KMS-11 (cell line): ENCODE measurements at regions not wholly inside any gene's neighbourhood (a gene's known extent, or its start where the extent isn't known, plus 50 kb on each side); places are given as distances from the start of the nearest gene placed in this dataset.

Experiments
- H2AFZ ChIP-seq: fragments of 200-600 bp; sonication (generic); 2 replicates; pipeline ENCODE4 v1.6.1; 2016; ENCODE audit warnings: antibody characterized with exemption, mixed run types, low read depth
- H3K27ac ChIP-seq: fragments of 200-600 bp; sonication (generic); 2 replicates; pipeline ENCODE4 v1.6.1; 2016; ENCODE audit warnings: mild to moderate bottlenecking, mixed run types
- H3K27me3 ChIP-seq: fragments of 200-600 bp; sonication (generic); 2 replicates; pipeline ENCODE4 v1.6.1; 2017; ENCODE audit warnings: mild to moderate bottlenecking, low read depth, mixed run types, moderate library complexity; ENCODE audit not compliant: insufficient read depth
- H3K36me3 ChIP-seq: fragments of 200-600 bp; sonication (generic); 2 replicates; pipeline ENCODE4 v1.6.1; 2017; ENCODE audit warnings: mild to moderate bottlenecking, mixed run types; ENCODE audit not compliant: insufficient read depth
- H3K4me1 ChIP-seq: fragments of 200-600 bp; sonication (generic); 2 replicates; pipeline ENCODE4 v1.6.1; 2016; ENCODE audit warnings: mild to moderate bottlenecking, low read depth, mixed run types; ENCODE audit not compliant: poor library complexity, severe bottlenecking
- H3K4me2 ChIP-seq: fragments of 200-600 bp; sonication (generic); 2 replicates; pipeline ENCODE4 v1.7.0; 2016; ENCODE audit warnings: mild to moderate bottlenecking, mixed run types
- H3K4me3 ChIP-seq: fragments of 200-600 bp; sonication (generic); IDR thresholded peaks from 2 replicates; pipeline ENCODE4 v1.6.1; 2017; ENCODE audit warnings: low read depth, low read length, mixed read lengths; ENCODE audit not compliant: insufficient read depth
- H3K79me2 ChIP-seq: fragments of 200-600 bp; sonication (generic); 2 replicates; pipeline ENCODE4 v1.6.1; 2016; ENCODE audit warnings: low read depth, mixed run types; ENCODE audit not compliant: insufficient read depth
- H3K9ac ChIP-seq: fragments of 200-600 bp; sonication (generic); 2 replicates; pipeline ENCODE4 v1.6.1; 2016; ENCODE audit warnings: mild to moderate bottlenecking, mixed run types
- H4K20me1 ChIP-seq: fragments of 200-600 bp; sonication (generic); 2 replicates; pipeline ENCODE4 v1.6.1; 2016; ENCODE audit warnings: mild to moderate bottlenecking, mixed run types; ENCODE audit not compliant: insufficient read depth
- CTCF ChIP-seq: fragments of 200-600 bp; sonication (generic); conservative IDR thresholded peaks from 2 replicates; pipeline ENCODE4 v1.6.1; 2017; ENCODE audit warnings: low read depth, mild to moderate bottlenecking, antibody characterized with exemption, low read length, moderate library complexity, mixed read lengths

- Histone ChIP-seq H3K79me2 (no peaks in the 10 kb centered on the region), H3K4me3 (no peak overlapping the region), H2AFZ (no peak overlapping the region), H3K9ac (no peak overlapping the region), H3K4me2 (peak overlapping the region; percentile 42; the same call in 1 of the 2 replicates), H3K27me3 (no peaks in the 10 kb centered on the region), H3K36me3 (no peaks in the 10 kb centered on the region), H3K27ac (no peak overlapping the region), H3K4me1 (peaks cover 12% of the 10 kb centered on the region), H4K20me1 (no peaks in the 10 kb centered on the region)
- TF ChIP-seq CTCF: no peak
Observed at GRCh38 chr13:65605396-65605795, 1624.7 kb downstream of the PCDH9 start.

- Histone ChIP-seq H3K4me3 (no peak overlapping the region), H3K36me3 (no peaks in the 10 kb centered on the region), H3K4me1 (peaks cover 12% of the 10 kb centered on the region), H4K20me1 (no peaks in the 10 kb centered on the region), H3K4me2 (no peak overlapping the region), H3K27me3 (no peaks in the 10 kb centered on the region), H3K79me2 (no peaks in the 10 kb centered on the region), H3K9ac (no peak overlapping the region), H3K27ac (no peak overlapping the region), H2AFZ (no peak overlapping the region)
- no peak for TF ChIP-seq CTCF
Observed at GRCh38 chr13:65603160-65603559, 1627.0 kb downstream of the PCDH9 start.

GRCh38 chr13:65601855-65602254 is 1628.3 kb downstream of the PCDH9 start:
- Histone ChIP-seq H3K27me3 (no peaks in the 10 kb centered on the region), H3K27ac (no peak overlapping the region), H3K4me3 (no peak overlapping the region), H3K9ac (no peak overlapping the region), H3K79me2 (no peaks in the 10 kb centered on the region), H3K4me1 (peaks cover 12% of the 10 kb centered on the region), H3K4me2 (no peak overlapping the region), H2AFZ (no peak overlapping the region), H3K36me3 (no peaks in the 10 kb centered on the region), H4K20me1 (no peaks in the 10 kb centered on the region)
- TF ChIP-seq CTCF: no peak

GRCh38 chr13:65600702-65601101 is 1629.4 kb downstream of the PCDH9 start:
- no peak overlapping the region for H3K4me3 ChIP-seq
- H3K79me2 ChIP-seq: no peaks in the 10 kb centered on the region
- H3K36me3 ChIP-seq: no peaks in the 10 kb centered on the region
- no peak overlapping the region for H3K27ac ChIP-seq
- peaks cover 9% of the 10 kb centered on the region for H3K4me1 ChIP-seq
- no peak for TF ChIP-seq CTCF
- H3K4me2 ChIP-seq: no peak overlapping the region
- H3K27me3 ChIP-seq: no peaks in the 10 kb centered on the region
- no peak overlapping the region for H2AFZ ChIP-seq
- H4K20me1 ChIP-seq: no peaks in the 10 kb centered on the region
- H3K9ac ChIP-seq: no peak overlapping the region
